Mesenchymal stem cell (in vitro differentiated cells and primary cell): ENCODE measurements at regions not wholly inside any gene's neighbourhood (a gene's known extent, or its start where the extent isn't known, plus 50 kb on each side); places are given as distances from the start of the nearest gene placed in this dataset.
"Not testable (repeated sequence)": the region's sequence is repeated elsewhere in the genome, so short reads cannot be mapped to it uniquely, and the experiment has no call there.

Source experiments
- DNase-seq: peaks from one replicate; pipeline ENCODE4 v3.0.0-alpha.2; 2013
- H2AFZ ChIP-seq: one replicate; pipeline ENCODE4 v1.6.1; 2013; ENCODE audit warnings: low read depth, mild to moderate bottlenecking, control low read depth, inconsistent platforms, low read length, moderate library complexity
- H2AK5ac ChIP-seq: 2 replicates; pipeline ENCODE4 v1.6.1; 2013; ENCODE audit warnings: low read length, moderate library complexity, mild to moderate bottlenecking, inconsistent platforms; ENCODE audit not compliant: severe bottlenecking
- H2BK120ac ChIP-seq: one replicate; pipeline ENCODE4 v1.6.1; 2013; ENCODE audit warnings: low read depth, mild to moderate bottlenecking, inconsistent platforms, low read length, moderate library complexity
- H2BK12ac ChIP-seq, 2 experiments: one replicate each; pipeline ENCODE4 v1.6.1; 2013; ENCODE audit warnings: inconsistent platforms in 2 of 2, low read length in 2 of 2, mild to moderate bottlenecking in 2 of 2, moderate library complexity in 2 of 2, control low read depth in 1 of 2
- H2BK15ac ChIP-seq: one replicate; pipeline ENCODE4 v1.6.1; 2013; ENCODE audit warnings: mild to moderate bottlenecking, low read depth, inconsistent platforms; ENCODE audit not compliant: poor library complexity, severe bottlenecking
- H2BK5ac ChIP-seq: 2 replicates; pipeline ENCODE4 v1.6.1; 2013; ENCODE audit warnings: low read depth, mild to moderate bottlenecking, low read length, control low read depth, inconsistent platforms; ENCODE audit not compliant: poor library complexity, severe bottlenecking
- H3K14ac ChIP-seq, 2 experiments: one replicate each; pipeline ENCODE4 v1.6.1; 2013; ENCODE audit warnings: inconsistent platforms in 2 of 2, low read length in 2 of 2, control low read depth in 1 of 2, mild to moderate bottlenecking in 1 of 2, moderate library complexity in 1 of 2
- H3K18ac ChIP-seq, 2 experiments: one replicate each; pipeline ENCODE4 v1.6.1; 2013; ENCODE audit warnings: inconsistent platforms in 2 of 2, low read length in 2 of 2, control low read depth in 1 of 2, low read depth in 1 of 2, mild to moderate bottlenecking in 1 of 2
- H3K23ac ChIP-seq, 2 experiments: one replicate each; pipeline ENCODE4 v1.6.1; 2013; ENCODE audit warnings: inconsistent platforms in 2 of 2, low read length in 2 of 2, mild to moderate bottlenecking in 2 of 2, moderate library complexity in 2 of 2, control low read depth in 1 of 2
- H3K27ac ChIP-seq: 2 replicates; pipeline ENCODE4 v1.5.1; 2013; ENCODE audit warnings: mild to moderate bottlenecking, moderate library complexity, low read length, control low read depth, inconsistent platforms; ENCODE audit not compliant: poor library complexity, severe bottlenecking
- H3K27me3 ChIP-seq, 2 experiments: 2 replicates each; pipeline versions ENCODE4 v1.6.1 to v1.7.0; 2013; ENCODE audit warnings: low read length in 2 of 2, mild to moderate bottlenecking in 2 of 2, moderate library complexity in 2 of 2, control low read depth in 1 of 2, inconsistent platforms in 1 of 2; ENCODE audit not compliant: control insufficient read depth in 1 of 2, insufficient read depth in 1 of 2
- H3K36me3 ChIP-seq, 2 experiments: 2 replicates each; pipeline versions ENCODE4 v1.6.1 to v1.7.0; 2013; ENCODE audit warnings: low read length in 2 of 2, control low read depth in 1 of 2, inconsistent platforms in 1 of 2, low read depth in 1 of 2, mild to moderate bottlenecking in 1 of 2; ENCODE audit not compliant: insufficient read depth in 2 of 2, control insufficient read depth in 1 of 2
- H3K4ac ChIP-seq, 2 experiments: one replicate each; pipeline ENCODE4 v1.6.1; 2013; ENCODE audit warnings: inconsistent platforms in 2 of 2, low read length in 2 of 2, mild to moderate bottlenecking in 2 of 2, moderate library complexity in 2 of 2, control low read depth in 1 of 2, low read depth in 1 of 2
- H3K4me1 ChIP-seq: 2 replicates; pipeline ENCODE4 v1.6.1; 2013; ENCODE audit warnings: low read depth, low read length, control low read depth; ENCODE audit not compliant: control insufficient read depth, insufficient read depth
- H3K4me2 ChIP-seq: 2 replicates; pipeline ENCODE4 v1.6.1; 2013; ENCODE audit warnings: low read length, mild to moderate bottlenecking, inconsistent platforms; ENCODE audit not compliant: poor library complexity, severe bottlenecking
- H3K4me3 ChIP-seq, 2 experiments: 2 replicates each; pipeline versions ENCODE4 v1.5.1 to v1.7.0; 2013; ENCODE audit warnings: low read length in 2 of 2, mild to moderate bottlenecking in 2 of 2, control low read depth in 1 of 2, low read depth in 1 of 2; ENCODE audit not compliant: insufficient read depth in 1 of 2
- H3K79me1 ChIP-seq: replicated peaks from 2 replicates; pipeline ENCODE4 v1.6.1; 2013; ENCODE audit warnings: mild to moderate bottlenecking, control low read depth, low read length, inconsistent platforms; ENCODE audit not compliant: poor library complexity, severe bottlenecking
- H3K9ac ChIP-seq: 2 replicates; pipeline ENCODE4 v1.7.0; 2013; ENCODE audit warnings: mild to moderate bottlenecking, low read length, moderate library complexity
- H3K9me3 ChIP-seq: 2 replicates; pipeline ENCODE4 v1.7.0; 2013; ENCODE audit warnings: mild to moderate bottlenecking, low read length; ENCODE audit not compliant: control insufficient read depth
- H4K8ac ChIP-seq: one replicate; pipeline ENCODE4 v1.6.1; 2013; ENCODE audit warnings: inconsistent platforms, mild to moderate bottlenecking, low read length, moderate library complexity
- H4K91ac ChIP-seq: one replicate; pipeline ENCODE4 v1.6.1; 2013; ENCODE audit warnings: mild to moderate bottlenecking, low read length, inconsistent platforms
- WGBS: methylation state at CpG from one replicate; pipeline ENCODE4 v1.1.7; 2013; ENCODE audit warnings: mixed read lengths; 5-methylcytosine and 5-hydroxymethylcytosine counted together

DNA sequence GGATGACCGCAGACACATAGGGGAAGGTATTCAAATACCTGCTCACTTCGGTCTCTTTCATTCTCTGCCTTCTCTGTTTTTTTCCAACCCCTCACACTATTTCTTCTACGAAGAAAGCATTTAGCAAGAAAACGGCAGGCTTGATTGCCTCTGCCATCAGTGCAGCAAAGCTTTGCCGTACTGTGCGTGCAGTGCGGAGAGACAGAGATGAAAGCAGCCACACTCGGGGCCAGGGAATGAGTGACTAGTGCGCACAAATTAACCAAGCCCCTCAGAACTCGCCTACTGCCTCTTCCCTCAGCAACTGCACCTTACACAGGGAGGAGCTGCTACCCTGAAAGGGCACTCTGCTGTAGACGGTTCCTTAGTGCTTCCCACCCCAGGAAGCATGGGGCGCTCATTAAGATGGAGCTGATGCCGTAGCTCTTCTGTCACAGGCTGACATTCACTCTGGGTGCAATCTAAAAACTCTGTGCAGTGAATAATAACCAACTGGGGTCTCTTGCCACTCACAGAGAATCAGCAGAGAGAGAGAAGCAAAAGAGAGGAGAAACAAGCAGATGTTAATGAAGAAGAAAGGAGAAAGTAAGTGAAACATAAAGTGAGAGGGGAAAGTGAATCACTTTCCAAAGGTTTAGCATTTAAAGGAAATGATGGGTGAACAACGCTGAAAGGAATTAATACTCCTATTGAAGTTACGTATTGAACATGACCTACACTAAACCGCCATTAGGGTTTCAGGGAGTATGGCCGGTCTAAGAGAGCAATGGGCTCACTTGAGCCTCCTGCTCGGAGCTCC, 69.4 kb downstream of the GRIN2B start:
- Histone ChIP-seq H3K79me1 (no peaks in the 10 kb centered on the region), H2BK5ac (no peak overlapping the region), H3K4ac (no peak overlapping the region), H3K4me3 (no peak overlapping the region), H4K91ac (no peak overlapping the region), H3K18ac (no peak overlapping the region), H3K23ac (no peak overlapping the region), H3K4me2 (no peak overlapping the region), H3K27me3 (peaks cover 0 to 4% of the 10 kb centered on the region in 2 experiments), H3K14ac (no peak overlapping the region), H3K9me3 (no peaks in the 10 kb centered on the region), H3K36me3 (no peaks in the 10 kb centered on the region), H2BK120ac (no peak overlapping the region), H3K4me1 (no peaks in the 10 kb centered on the region), H3K9ac (no peak overlapping the region), H2AK5ac (no peak overlapping the region), H4K8ac (no peak overlapping the region), H2BK15ac (no peak overlapping the region), H3K27ac (no peak overlapping the region), H2AFZ (no peak overlapping the region), H2BK12ac (no peak overlapping the region)
- 87% methylated on average over 18 of the region's 18 CpGs for WGBS
- no peak for DNase-seq

DNA sequence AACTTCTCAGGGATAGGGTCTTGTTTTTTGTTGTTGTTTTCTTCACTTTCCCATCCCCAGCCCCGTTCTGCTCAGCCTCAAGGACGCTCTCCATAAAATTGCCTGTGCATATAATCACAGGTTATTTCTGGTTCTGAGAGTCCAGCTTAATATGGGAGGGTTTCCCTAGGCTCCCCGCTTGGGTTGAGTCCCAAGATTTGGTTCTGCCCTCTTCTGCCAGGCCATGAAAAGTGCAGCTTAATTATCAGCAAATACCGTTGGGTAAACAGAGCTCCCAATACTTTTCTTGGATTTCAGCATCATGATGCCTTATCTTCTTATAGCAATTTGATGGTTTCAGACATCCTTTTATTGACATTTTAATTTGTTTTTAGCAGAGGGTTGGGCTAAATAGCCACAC, 75.6 kb downstream of the GRIN2B start:
- no peak overlapping the region for H2AFZ ChIP-seq
- H2BK12ac ChIP-seq = no peak overlapping the region
- no peaks in the 10 kb centered on the region for H3K79me1 ChIP-seq
- no peak overlapping the region for H4K8ac ChIP-seq
- H2AK5ac ChIP-seq = no peak overlapping the region
- no peak overlapping the region for H2BK15ac ChIP-seq
- no peak overlapping the region for H3K14ac ChIP-seq
- H4K91ac ChIP-seq = no peak overlapping the region
- H2BK120ac ChIP-seq = no peak overlapping the region
- H3K9me3 ChIP-seq = peaks cover 5% of the 10 kb centered on the region
- no peak overlapping the region for H3K9ac ChIP-seq
- no peaks in the 10 kb centered on the region for H3K36me3 ChIP-seq
- no peak overlapping the region for H3K4me2 ChIP-seq
- 61% methylated on average over 4 of the region's 4 CpGs for WGBS
- H3K27me3 ChIP-seq = peaks cover 0 to 4% of the 10 kb centered on the region in 2 experiments
- H3K23ac ChIP-seq = no peak overlapping the region
- H3K4ac ChIP-seq = no peak overlapping the region
- no peak overlapping the region for H2BK5ac ChIP-seq
- no peaks in the 10 kb centered on the region for H3K4me1 ChIP-seq
- H3K18ac ChIP-seq = no peak overlapping the region
- H3K27ac ChIP-seq = no peak overlapping the region
- no peak overlapping the region for H3K4me3 ChIP-seq
- DNase-seq = no peak

DNA sequence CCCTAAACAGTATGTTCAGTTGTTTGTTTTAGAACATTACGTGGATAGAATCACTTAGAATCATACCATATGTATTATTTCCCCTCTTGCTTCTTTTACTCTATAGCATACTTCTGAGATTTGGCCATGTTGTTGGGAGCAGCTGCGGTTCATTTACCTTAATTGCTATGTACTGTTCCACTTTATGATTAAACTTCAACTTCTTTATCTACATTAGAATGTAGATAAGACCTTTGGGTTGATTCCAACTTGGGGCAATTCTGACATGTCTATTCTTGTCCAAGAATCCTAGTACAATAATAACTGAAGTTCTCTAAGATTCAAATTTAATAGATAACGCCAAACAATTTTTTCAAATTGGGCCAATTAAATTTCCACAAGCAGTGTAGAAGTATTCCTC, 80.7 kb downstream of the GRIN2B start:
- Histone ChIP-seq H4K8ac (no peak overlapping the region), H3K27me3 (no peaks in the 10 kb centered on the region), H2BK15ac (no peak overlapping the region), H3K9ac (no peak overlapping the region), H2BK5ac (no peak overlapping the region), H3K23ac (no peak overlapping the region), H3K4me1 (no peaks in the 10 kb centered on the region), H2BK120ac (no peak overlapping the region), H3K79me1 (no peaks in the 10 kb centered on the region), H3K36me3 (no peaks in the 10 kb centered on the region), H3K14ac (no peak overlapping the region), H3K4me2 (no peak overlapping the region), H2BK12ac (no peak overlapping the region), H3K18ac (no peak overlapping the region), H4K91ac (no peak overlapping the region), H3K9me3 (peaks cover 5% of the 10 kb centered on the region), H3K27ac (no peak overlapping the region), H2AK5ac (no peak overlapping the region), H3K4ac (no peak overlapping the region), H2AFZ (no peak overlapping the region), H3K4me3 (no peak overlapping the region)
- no peak for DNase-seq
- WGBS = 95% methylated on average over 1 of the region's 3 CpGs

DNA sequence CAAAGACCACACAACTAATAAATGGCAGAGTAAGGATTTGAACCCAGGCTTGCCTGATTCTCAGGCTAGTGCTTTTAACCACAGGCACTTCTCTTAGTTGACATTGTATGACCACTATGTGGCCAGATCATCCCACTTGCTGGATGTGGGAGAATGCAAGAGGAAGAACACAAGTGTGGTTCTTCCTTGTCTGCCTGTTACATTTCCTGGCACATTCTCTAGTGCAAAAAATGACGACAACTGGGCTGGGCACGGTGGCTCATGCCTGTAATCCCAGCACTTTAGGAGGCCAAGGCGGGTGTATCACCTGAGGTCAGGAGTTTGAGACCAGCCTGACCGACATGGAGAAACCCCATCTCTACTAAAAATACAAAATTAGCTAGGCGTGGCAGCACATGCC, 83.0 kb downstream of the GRIN2B start:
- not testable (repeated sequence) for H3K14ac ChIP-seq, H2BK12ac ChIP-seq, H3K23ac ChIP-seq, H4K8ac ChIP-seq, H2BK120ac ChIP-seq, H3K4ac ChIP-seq, H3K4me2 ChIP-seq, H3K79me1 ChIP-seq, H3K27ac ChIP-seq, H3K36me3 ChIP-seq, H2BK5ac ChIP-seq, DNase-seq, H3K4me3 ChIP-seq, H2AK5ac ChIP-seq, H2BK15ac ChIP-seq, H3K18ac ChIP-seq, H3K4me1 ChIP-seq, H2AFZ ChIP-seq, H4K91ac ChIP-seq, H3K27me3 ChIP-seq, H3K9ac ChIP-seq, H3K9me3 ChIP-seq
- WGBS = 81% methylated on average over 5 of the region's 5 CpGs
